HL-60 (cell line): ENCODE measurements at regions not wholly inside any gene's neighbourhood (a gene's known extent, or its start where the extent isn't known, plus 50 kb on each side); places are given as distances from the start of the nearest gene placed in this dataset.

Experiments
- CTCF ChIP-seq: IDR thresholded peaks from one replicate; pipeline ENCODE4 v1.5.1; 2011; ENCODE audit warnings: low read length, control low read depth, inconsistent platforms; ENCODE audit not compliant: insufficient read depth
- GABPA ChIP-seq: IDR thresholded peaks from 2 replicates; pipeline ENCODE4 v1.6.1; 2012; ENCODE audit warnings: low read depth
- POLR2AphosphoS5 ChIP-seq: IDR thresholded peaks from 2 replicates; pipeline ENCODE4 v1.6.1; 2012; ENCODE audit warnings: low read depth
- REST ChIP-seq: IDR thresholded peaks from 2 replicates; pipeline ENCODE4 v1.6.1; 2012; ENCODE audit warnings: low read depth; ENCODE audit not compliant: insufficient replicate concordance
- SPI1 ChIP-seq: IDR thresholded peaks from 2 replicates; pipeline ENCODE4 v1.6.1; 2012; ENCODE audit warnings: low read depth, mild to moderate bottlenecking, borderline replicate concordance

GRCh38 chr17:13749891-13750235, 148.1 kb upstream of the HS3ST3A1 start:
- TF ChIP-seq CTCF (no peak), POLR2AphosphoS5 (no peak), SPI1 (no peak), GABPA (no peak), REST (no peak)
